ENCODE measurements at regions not wholly inside any gene's neighbourhood (a gene's known extent, or its start where the extent isn't known, plus 50 kb on each side); places are given as distances from the start of the nearest gene placed in this dataset.

DNA sequence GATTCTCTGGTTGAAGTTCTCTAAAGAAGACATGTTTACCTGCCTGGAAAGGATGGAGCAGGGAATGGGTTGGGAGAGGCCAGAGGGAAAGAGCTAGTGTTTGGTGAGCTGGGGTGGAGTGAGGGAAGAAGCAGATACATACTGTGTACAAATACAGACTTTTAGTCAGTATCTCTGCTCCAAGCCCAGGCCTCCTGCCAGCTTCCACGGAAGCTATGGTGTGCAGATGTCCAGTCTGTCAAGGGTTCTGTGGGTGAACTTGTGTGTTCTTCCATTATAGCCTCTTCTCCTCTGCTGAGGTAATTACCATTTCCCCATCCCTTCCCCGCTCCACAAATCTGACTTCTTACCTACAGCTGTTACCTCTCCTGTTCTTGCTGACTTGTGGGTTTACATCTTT is 208.6 kb downstream of the HRH4 start:
- Histone ChIP-seq H3K27me3 (no peaks in the 10 kb centered on the region), H3K36me3 (no peaks in the 10 kb centered on the region), H3K4me1 (no peaks in the 10 kb centered on the region), H3K27ac (no peak overlapping the region), H3K9me3 (no peaks in the 10 kb centered on the region), H3K4me3 (no peak overlapping the region)
- no peak for TF ChIP-seq CTCF (IDR thresholded peaks at IDR 0.05)
- intact Hi-C loops (cut with DNase I; ENCODE audit: low total_unique reads) = no loop called here
- DNase-seq (ENCODE audit: low spot score in 2 of 2) = no peak

GRCh38 chr18:24669502-24669901 is 209.1 kb downstream of the HRH4 start:
- H3K9me3 ChIP-seq = no peaks in the 10 kb centered on the region
- no peak overlapping the region for H3K27ac ChIP-seq
- no peaks in the 10 kb centered on the region for H3K36me3 ChIP-seq
- intact Hi-C loops (cut with DNase I; ENCODE audit: low total_unique reads) = no loop called here
- no peak overlapping the region for H3K4me3 ChIP-seq
- no peak for DNase-seq (ENCODE audit: low spot score in 2 of 2)
- no peaks in the 10 kb centered on the region for H3K4me1 ChIP-seq
- TF ChIP-seq POLR2A (IDR thresholded peaks at IDR 0.05) = no peak
- TF ChIP-seq CTCF (IDR thresholded peaks at IDR 0.05) = no peak
- no peak for TF ChIP-seq POLR2AphosphoS5 (IDR thresholded peaks at IDR 0.05)
- no peaks in the 10 kb centered on the region for H3K27me3 ChIP-seq

DNA sequence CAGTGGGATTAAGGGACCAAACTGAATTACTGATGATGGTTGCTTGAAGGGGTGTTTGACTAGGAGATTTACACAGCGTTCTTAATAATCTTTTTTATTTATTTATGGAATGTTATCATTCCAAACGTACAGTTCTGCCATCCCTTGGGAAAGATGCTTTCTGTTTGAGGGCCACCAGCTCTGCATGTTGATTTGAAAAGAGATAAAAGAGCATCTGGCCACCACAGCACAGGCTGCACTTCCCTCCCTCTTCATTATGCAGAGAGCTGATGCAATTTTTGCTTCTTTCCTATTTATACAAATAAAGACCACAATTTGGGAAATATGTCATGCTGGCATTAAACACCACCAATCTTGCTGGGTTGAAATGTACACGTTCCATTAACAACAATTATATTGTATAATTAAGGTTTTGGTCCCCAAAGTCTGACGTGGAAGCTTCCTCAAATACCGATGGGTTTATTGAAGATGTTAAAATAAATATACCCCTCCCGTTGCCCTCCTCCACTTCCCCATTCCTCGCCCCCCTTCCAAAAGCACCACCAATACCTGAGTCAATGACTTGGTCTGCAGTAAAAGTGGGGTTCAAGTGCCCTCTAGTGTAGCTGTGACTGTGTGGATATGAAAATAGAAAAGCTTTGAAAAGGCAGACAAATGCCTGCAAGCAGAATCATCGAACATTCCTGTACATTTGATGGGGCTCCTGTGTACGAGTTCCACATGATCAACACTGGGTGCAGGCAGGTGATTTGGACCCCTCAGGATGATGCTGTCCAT is 211.9 kb downstream of the HRH4 start:
- TF ChIP-seq POLR2A (IDR thresholded peaks at IDR 0.05) = no peak
- TF ChIP-seq POLR2AphosphoS5 (IDR thresholded peaks at IDR 0.05) = no peak
- TF ChIP-seq CTCF (IDR thresholded peaks at IDR 0.05) = no peak
- no peak for DNase-seq (ENCODE audit: low spot score in 2 of 2)
- Histone ChIP-seq H3K9me3 (no peaks in the 10 kb centered on the region), H3K36me3 (no peaks in the 10 kb centered on the region), H3K4me3 (no peak overlapping the region), H3K27me3 (no peaks in the 10 kb centered on the region), H3K27ac (no peak overlapping the region), H3K4me1 (no peaks in the 10 kb centered on the region)
- intact Hi-C loops (cut with DNase I; ENCODE audit: low total_unique reads) = no loop called here

GRCh38 chr18:24674200-24674599 is 213.8 kb downstream of the HRH4 start:
- Histone ChIP-seq H3K4me1 (no peaks in the 10 kb centered on the region), H3K27me3 (no peaks in the 10 kb centered on the region), H3K27ac (no peak overlapping the region), H3K4me3 (no peak overlapping the region), H3K36me3 (no peaks in the 10 kb centered on the region), H3K9me3 (no peaks in the 10 kb centered on the region)
- intact Hi-C loops (cut with DNase I; ENCODE audit: low total_unique reads) = no loop called here
- no peak for DNase-seq (ENCODE audit: low spot score in 2 of 2)
- TF ChIP-seq POLR2AphosphoS5 (IDR thresholded peaks at IDR 0.05) (no peak), CTCF (IDR thresholded peaks at IDR 0.05) (no peak), POLR2A (IDR thresholded peaks at IDR 0.05) (no peak)

GRCh38 chr18:24674605-24675004 is 214.2 kb downstream of the HRH4 start:
- no peaks in the 10 kb centered on the region for H3K9me3 ChIP-seq
- H3K4me3 ChIP-seq = no peak overlapping the region
- H3K27ac ChIP-seq = no peak overlapping the region
- no peaks in the 10 kb centered on the region for H3K27me3 ChIP-seq
- intact Hi-C loops (cut with DNase I; ENCODE audit: low total_unique reads) = no loop called here
- H3K36me3 ChIP-seq = no peaks in the 10 kb centered on the region
- no peaks in the 10 kb centered on the region for H3K4me1 ChIP-seq
- TF ChIP-seq POLR2A (IDR thresholded peaks at IDR 0.05) (no peak), CTCF (IDR thresholded peaks at IDR 0.05) (no peak), POLR2AphosphoS5 (IDR thresholded peaks at IDR 0.05) (no peak)
- no peak for DNase-seq (ENCODE audit: low spot score in 2 of 2)
